Transverse colon (tissue), 4 donors: ENCODE measurements at regions not wholly inside any gene's neighbourhood (a gene's known extent, or its start where the extent isn't known, plus 50 kb on each side); places are given as distances from the start of the nearest gene placed in this dataset.

ENCODE experiments used
- DNase-seq: peaks from one replicate; pipeline ENCODE4 v3.0.0-alpha.2; 2019
- H3K27ac ChIP-seq, 4 donors: fragments of 200-600 bp; sonication (generic); 2 replicates each; pipeline ENCODE4 v1.5.1; 2016 to 2018; ENCODE audit warnings: inconsistent platforms in 4 of 4
- H3K27me3 ChIP-seq: fragments of 200-600 bp; sonication (generic); 2 replicates; pipeline ENCODE4 v1.5.1; 2017; ENCODE audit warnings: inconsistent platforms
- H3K36me3 ChIP-seq, 4 donors: fragments of 200-600 bp; sonication (generic); 2 replicates each; pipeline ENCODE4 v1.5.1; 2017 to 2019; ENCODE audit warnings: inconsistent platforms in 4 of 4
- H3K4me1 ChIP-seq, 4 donors: fragments of 200-600 bp; sonication (generic); 2 replicates each; pipeline ENCODE4 v1.5.1; 2017 to 2020; ENCODE audit warnings: inconsistent platforms in 4 of 4
- H3K4me3 ChIP-seq, 4 donors: fragments of 200-600 bp; sonication (generic); 1 replicate in 1 of 4; 2 replicates in 3 of 4; pipeline versions ENCODE4 v1.5.1 to v1.6.1; 2017 to 2019; ENCODE audit warnings: inconsistent platforms in 4 of 4
- H3K9me3 ChIP-seq, 2 donors: fragments of 200-600 bp; sonication (generic); 2 replicates each; pipeline ENCODE4 v1.5.1; 2017 to 2019; ENCODE audit warnings: inconsistent platforms in 2 of 2
- CTCF ChIP-seq, 5 experiments: fragments of 200-600 bp in 3 of 5; fragments of 450-650 bp in 2 of 5; sonication (generic) in 3 of 5; IDR thresholded peaks; 1 replicate in 2 of 5; 2 replicates in 3 of 5; pipeline ENCODE4 v1.5.1; 2016 to 2017; ENCODE audit warnings: antibody characterized with exemption in 5 of 5, inconsistent platforms in 3 of 5, mild to moderate bottlenecking in 2 of 5, moderate library complexity in 1 of 5
- EP300 ChIP-seq: sonication (generic); formaldehyde crosslinking; IDR thresholded peaks from one replicate; pipeline ENCODE4 v1.6.1; 2017; ENCODE audit warnings: antibody characterized with exemption, low read depth
- POLR2A ChIP-seq: fragments of 450-650 bp; IDR thresholded peaks from one replicate; pipeline ENCODE4 v1.6.1; 2016; ENCODE audit warnings: antibody characterized with exemption, mild to moderate bottlenecking, moderate library complexity
- POLR2AphosphoS5 ChIP-seq, 3 donors: sonication (generic); formaldehyde crosslinking; IDR thresholded peaks; one replicate each; pipeline ENCODE4 v1.6.1; 2016; ENCODE audit warnings: antibody characterized with exemption in 3 of 3
- WGBS, 2 donors: methylation state at CpG; one replicate each; pipeline ENCODE4 v1.1.5; 2018; ENCODE audit warnings: low coverage in 1 of 2; 5-methylcytosine and 5-hydroxymethylcytosine counted together
- in situ Hi-C, 4 donors: fragments of 200-750 bp; cut with MboI; loops; one replicate each; pipeline versions ENCODE4 v1.15.0 to v1.15.1; 2017; ENCODE audit warnings: low sequenced_read_pairs in 3 of 4, low pct_ligation_motif_present in 1 of 4, low pct_unique_long_range_greater_than_20kb in 1 of 4
- intact Hi-C: fragments of 100-400 bp; cut with DNase I; formaldehyde crosslinking; loops from one replicate; pipeline ENCODE4 v1.15.1; 2023; ENCODE audit warnings: low total_unique reads

DNA sequence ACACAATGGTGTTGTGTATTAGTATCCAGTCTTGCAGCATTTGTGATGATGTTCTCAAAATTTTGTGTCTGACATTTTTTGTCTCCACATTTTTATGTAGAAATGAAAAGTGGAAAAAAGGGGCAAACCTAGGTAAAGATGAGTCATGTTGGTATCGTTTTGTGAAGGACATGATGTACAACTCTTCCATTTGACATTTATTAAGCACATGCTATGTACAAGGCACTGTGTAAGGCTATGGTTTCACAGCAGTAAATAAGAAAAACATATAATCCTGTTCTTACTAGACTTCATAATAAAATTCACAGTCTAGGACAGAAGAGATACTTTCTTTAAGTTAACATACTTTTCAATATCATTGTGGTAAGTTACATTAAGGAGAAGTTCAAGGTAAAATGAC lies 143.5 kb upstream of the CNTN4 start:
- WGBS, 2 donors = 44 to 79% methylated on average over 1 of the region's 1 CpG
- in situ Hi-C loops = no loop called here

GRCh38 chr3:1955750-1956149 lies 142.9 kb upstream of the CNTN4 start:
- DNase-seq = no peak
- whole genome bisulfite sequencing, 2 donors = 81 to 85% methylated on average over 3 of the region's 3 CpGs
- no peak overlapping the region for H3K27ac ChIP-seq
- in situ Hi-C loops (no loop called here), intact Hi-C loops (no loop called here)
- no peaks in the 10 kb centered on the region for H3K9me3 ChIP-seq
- no peaks in the 10 kb centered on the region for H3K4me1 ChIP-seq
- TF ChIP-seq POLR2A (no peak), POLR2AphosphoS5 (IDR thresholded peaks at IDR 0.05) (no peak), EP300 (no peak), CTCF (IDR thresholded peaks at IDR 0.05) (no peak)
- H3K4me3 ChIP-seq = no peak overlapping the region
- H3K36me3 ChIP-seq = no peaks in the 10 kb centered on the region
- no peaks in the 10 kb centered on the region for H3K27me3 ChIP-seq

More for the DNA sequence above, 143.5 kb upstream of the CNTN4 start:
- Histone ChIP-seq H3K27me3 (no peaks in the 10 kb centered on the region), H3K27ac (no peak overlapping the region), H3K4me3 (no peak overlapping the region), H3K36me3 (no peaks in the 10 kb centered on the region), H3K4me1 (no peaks in the 10 kb centered on the region), H3K9me3 (no peaks in the 10 kb centered on the region)
- TF ChIP-seq EP300 = no peak
- no peak for TF ChIP-seq CTCF (IDR thresholded peaks at IDR 0.05)
- no peak for TF ChIP-seq POLR2A
- TF ChIP-seq POLR2AphosphoS5 (IDR thresholded peaks at IDR 0.05) = no peak
- intact Hi-C loops = no loop called here
- no peak for DNase-seq

GRCh38 chr3:1960506-1960905 lies 138.2 kb upstream of the CNTN4 start:
- no peaks in the 10 kb centered on the region for H3K36me3 ChIP-seq
- H3K4me1 ChIP-seq = no peaks in the 10 kb centered on the region
- no peak for TF ChIP-seq CTCF (IDR thresholded peaks at IDR 0.05)
- TF ChIP-seq POLR2A = no peak
- no peak for TF ChIP-seq POLR2AphosphoS5 (IDR thresholded peaks at IDR 0.05)
- no peak for TF ChIP-seq EP300
- H3K4me3 ChIP-seq = no peak overlapping the region
- no peaks in the 10 kb centered on the region for H3K9me3 ChIP-seq
- no peaks in the 10 kb centered on the region for H3K27me3 ChIP-seq
- WGBS, 2 donors = 79 to 82% methylated on average over 2 to 3 of the region's 3 CpGs
- H3K27ac ChIP-seq = no peak overlapping the region
- DNase-seq = no peak
- intact Hi-C loops = no loop called here
- in situ Hi-C loops = no loop called here

DNA sequence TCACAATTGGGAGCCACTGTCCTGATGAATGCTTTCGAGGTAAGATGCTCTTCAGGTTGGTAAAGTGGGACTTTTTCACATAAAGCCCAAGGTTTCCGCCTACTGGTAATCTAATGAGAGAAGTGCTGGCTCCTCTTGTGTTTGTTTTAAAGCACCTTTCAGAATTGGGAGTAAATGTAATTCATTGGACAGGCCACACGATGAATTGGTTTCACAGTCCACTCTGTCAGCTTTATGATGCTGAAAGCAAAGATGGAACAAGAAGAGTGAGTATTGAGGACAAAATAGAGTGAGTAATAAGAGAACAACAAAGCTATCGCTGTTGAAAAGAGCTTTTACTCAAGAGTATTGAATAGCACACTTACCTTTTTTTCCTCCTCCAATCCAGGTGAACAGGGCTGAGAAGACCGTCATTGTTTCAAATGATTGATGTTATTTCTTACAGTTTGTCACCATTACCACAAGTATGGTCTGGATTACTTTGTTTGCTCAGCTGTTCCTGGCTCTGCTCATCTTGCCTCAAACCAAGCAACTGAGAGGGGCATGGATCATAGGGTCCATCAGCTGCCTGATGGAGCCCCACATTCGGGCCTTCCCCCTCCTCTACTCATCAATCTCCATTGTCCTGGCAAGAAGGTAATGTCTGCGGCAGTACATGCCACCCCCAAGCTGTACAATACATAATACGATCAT lies 136.1 kb upstream of the CNTN4 start:
- no peak overlapping the region for H3K4me3 ChIP-seq
- in situ Hi-C loops = no loop called here
- WGBS, 2 donors = 73 to 80% methylated on average over 7 to 8 of the region's 8 CpGs
- H3K27ac ChIP-seq = no peak overlapping the region
- no peaks in the 10 kb centered on the region for H3K4me1 ChIP-seq
- H3K27me3 ChIP-seq = no peaks in the 10 kb centered on the region
- H3K36me3 ChIP-seq = no peaks in the 10 kb centered on the region
- intact Hi-C loops = no loop called here
- DNase-seq = no peak
- TF ChIP-seq POLR2A (no peak), CTCF (IDR thresholded peaks at IDR 0.05) (no peak), POLR2AphosphoS5 (IDR thresholded peaks at IDR 0.05) (no peak), EP300 (no peak)
- H3K9me3 ChIP-seq = no peaks in the 10 kb centered on the region
